VCaP (cell line): ENCODE measurements at regions not wholly inside any gene's neighbourhood (a gene's known extent, or its start where the extent isn't known, plus 50 kb on each side); places are given as distances from the start of the nearest gene placed in this dataset.

Experiments
- H3K27ac ChIP-seq: fragments of 450-650 bp; 2 replicates; pipeline ENCODE4 v1.5.1; 2017
- CTCF ChIP-seq: fragments of 450-650 bp; conservative IDR thresholded peaks from 2 replicates; pipeline ENCODE4 v1.5.1; 2017; ENCODE audit warnings: mild to moderate bottlenecking, moderate library complexity

DNA sequence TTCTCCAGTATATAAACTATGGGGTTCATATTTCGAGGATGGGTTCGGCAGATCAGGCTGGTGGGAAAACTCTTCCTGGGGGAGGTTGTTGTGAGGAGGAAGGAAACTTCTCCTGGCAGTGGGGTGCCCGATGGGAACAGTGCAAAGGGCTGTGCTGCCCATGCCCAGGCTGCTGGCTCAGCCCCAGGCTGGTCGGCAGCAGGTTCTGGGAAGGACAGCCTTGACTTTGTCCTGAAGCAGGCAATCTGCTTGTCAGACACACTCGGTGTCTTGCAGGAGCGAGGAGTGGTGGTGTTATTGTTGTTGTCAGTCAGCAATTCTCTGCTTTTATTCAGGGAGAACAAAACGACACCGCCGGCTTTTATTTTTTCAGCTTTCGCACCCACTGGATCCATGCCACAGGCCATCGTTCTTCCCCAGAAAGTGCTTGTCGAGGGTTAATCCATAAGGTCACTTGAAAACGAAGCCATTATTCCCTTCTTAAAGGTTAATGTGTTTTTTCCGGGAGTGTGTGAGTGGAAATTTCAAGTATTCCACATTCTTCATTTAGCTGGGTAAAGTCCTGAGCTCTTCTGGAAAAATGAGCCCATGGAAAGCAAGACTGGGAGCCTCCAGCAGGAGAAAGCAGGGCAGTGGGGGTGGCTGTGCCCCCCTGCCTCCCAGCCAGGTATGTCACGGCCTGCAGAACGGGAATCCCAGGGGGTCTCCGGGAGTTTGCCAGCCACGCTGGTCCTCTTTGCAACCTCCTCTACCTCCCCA, 57.0 kb upstream of the STX16 start:
- TF ChIP-seq CTCF, result no peak
- H3K27ac ChIP-seq, result no peak overlapping the region

GRCh38 chr20:58592076-58592695, 58.9 kb upstream of the STX16 start:
- H3K27ac ChIP-seq, result no peak overlapping the region
- no peak for TF ChIP-seq CTCF

DNA sequence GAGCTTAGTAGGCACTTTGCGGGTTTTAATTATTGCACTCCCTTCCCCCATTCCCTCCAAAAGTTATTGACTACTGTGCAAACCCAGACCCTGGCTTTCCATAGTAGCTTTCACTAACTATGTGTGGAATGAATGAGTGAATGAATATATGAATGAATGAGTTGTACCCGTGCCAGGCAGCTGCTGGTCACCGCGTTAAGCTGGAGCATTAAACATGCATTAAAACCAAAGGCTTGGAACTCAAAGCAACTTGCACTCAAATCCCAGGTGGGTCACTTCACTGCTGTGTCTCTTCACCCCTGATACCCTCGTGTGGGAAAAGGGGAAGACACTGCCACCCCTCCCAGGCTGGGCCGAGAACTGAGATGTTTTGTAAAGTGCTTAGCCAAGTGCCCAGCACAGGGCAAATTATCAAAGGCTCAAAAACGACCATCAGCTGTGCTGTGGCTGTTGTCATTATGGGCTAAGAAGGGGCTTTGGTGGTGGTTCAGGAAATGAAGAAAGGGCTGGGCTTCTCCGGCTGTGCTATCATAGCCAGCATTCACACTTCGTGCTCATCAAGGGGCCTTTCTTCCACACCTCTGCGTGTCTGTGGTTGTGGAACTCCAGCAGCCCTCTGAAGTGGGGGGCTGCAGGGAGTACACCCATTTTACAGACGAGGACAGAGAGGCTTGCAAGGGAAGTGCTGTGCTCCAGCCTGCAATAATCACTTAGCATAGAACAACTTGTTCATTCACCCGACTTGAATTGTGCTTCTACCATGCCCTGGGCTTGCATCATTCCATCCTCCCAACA, 60.2 kb upstream of the STX16 start:
- H3K27ac ChIP-seq, result no peak overlapping the region
- TF ChIP-seq CTCF, result no peak

DNA sequence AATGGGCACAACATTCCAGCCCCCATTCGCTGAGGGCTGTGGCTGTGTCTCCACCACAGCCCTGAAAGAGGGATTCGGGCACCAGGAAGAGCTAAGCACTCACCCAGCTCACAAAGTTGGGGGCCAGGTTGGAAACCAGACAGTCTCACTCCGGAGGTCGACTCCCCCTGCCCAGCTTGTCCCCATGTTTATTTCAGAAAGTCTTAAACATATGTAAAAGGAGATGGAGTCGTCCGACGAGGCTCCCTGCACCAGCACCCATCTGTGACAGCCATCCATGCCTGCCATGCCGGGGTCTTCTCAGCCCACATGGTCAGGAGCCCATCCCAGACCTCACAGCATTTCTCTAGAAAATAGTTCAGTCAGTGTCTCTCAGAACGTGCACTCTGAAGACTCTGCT, 63.6 kb upstream of the STX16 start:
- no peak for TF ChIP-seq CTCF
- H3K27ac ChIP-seq, result no peak overlapping the region

- no peak for TF ChIP-seq CTCF
- H3K27ac ChIP-seq, result no peak overlapping the region
Observed at GRCh38 chr20:58586565-58587093, 64.5 kb upstream of the STX16 start.

DNA sequence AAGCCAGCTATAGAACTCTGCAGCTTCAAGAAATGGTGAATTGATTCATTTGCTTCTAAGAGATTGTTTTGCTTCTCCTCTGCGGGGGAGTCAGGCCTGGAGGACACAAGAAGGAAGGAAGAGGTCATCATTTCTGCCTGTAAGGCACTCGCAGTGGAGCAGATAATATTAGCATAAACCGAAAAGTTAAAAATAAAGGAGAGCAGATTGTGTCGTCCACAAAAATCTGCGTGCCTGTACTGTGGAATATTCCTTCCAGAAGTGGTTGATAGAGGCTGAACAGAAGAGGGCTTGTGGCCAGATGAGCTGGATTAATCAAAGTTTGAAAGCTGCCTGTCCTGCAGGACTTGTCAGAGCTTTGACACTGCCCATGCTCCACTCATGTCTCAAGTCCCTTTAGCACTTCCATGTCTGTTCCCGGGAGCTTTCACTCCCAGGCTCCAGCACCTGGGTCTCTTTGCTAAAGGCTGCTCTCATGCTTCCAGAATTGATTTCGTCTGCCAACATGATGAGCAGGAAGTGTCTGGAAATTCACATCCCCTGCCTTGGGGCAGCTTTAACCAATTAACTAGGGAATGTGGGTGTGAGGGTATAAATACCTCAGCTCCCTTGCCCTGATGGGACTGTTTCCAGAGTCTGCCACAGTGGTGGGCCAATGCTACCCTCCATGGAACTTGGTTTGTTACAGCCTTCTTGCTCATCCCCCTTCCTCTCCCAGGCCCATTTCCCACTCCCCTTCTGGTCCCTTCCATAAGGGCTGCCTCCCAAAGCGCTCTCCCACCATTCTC, 65.1 kb upstream of the STX16 start:
- no peak for TF ChIP-seq CTCF
- H3K27ac ChIP-seq, result no peak overlapping the region
